Natural killer cell (primary cell): ENCODE measurements at regions not wholly inside any gene's neighbourhood (a gene's known extent, or its start where the extent isn't known, plus 50 kb on each side); places are given as distances from the start of the nearest gene placed in this dataset.

Source experiments
- ATAC-seq, 3 donors: fragments of 150-1000 bp in 2 of 3; fragments of 200-7000 bp in 1 of 3; cut with Tn5 transposase; 1 replicate in 1 of 3; 2 replicates in 2 of 3; pipeline ENCODE4 v1.10.0; 2021; ENCODE audit warnings: mild to moderate bottlenecking in 2 of 3, moderate library complexity in 2 of 3
- DNase-seq, 2 donors: peaks; one replicate each; pipeline versions ENCODE4 v3.0.0 to v3.0.0-alpha.2; 2013 to 2021; ENCODE audit warnings: mixed read lengths in 1 of 2
- H3K27ac ChIP-seq: one replicate; pipeline ENCODE4 v1.5.1; 2013; ENCODE audit warnings: mild to moderate bottlenecking, low read length
- H3K27me3 ChIP-seq: one replicate; pipeline ENCODE4 v1.6.1; 2013; ENCODE audit warnings: low read length; ENCODE audit not compliant: control insufficient read depth, insufficient read depth
- H3K36me3 ChIP-seq: one replicate; pipeline ENCODE4 v1.6.1; 2013; ENCODE audit warnings: low read length; ENCODE audit not compliant: control insufficient read depth, insufficient read depth
- H3K4me1 ChIP-seq: one replicate; pipeline ENCODE4 v1.6.1; 2013; ENCODE audit warnings: low read length; ENCODE audit not compliant: control insufficient read depth, insufficient read depth
- H3K4me3 ChIP-seq: one replicate; pipeline ENCODE4 v1.5.1; 2013; ENCODE audit warnings: low read length
- H3K9me3 ChIP-seq: one replicate; pipeline ENCODE4 v1.6.1; 2013; ENCODE audit warnings: low read length; ENCODE audit not compliant: control insufficient read depth, insufficient read depth
- H3K27ac Mint-ChIP-seq, 2 donors: one replicate each; pipeline ENCODE4 v1.8.0; 2022; ENCODE audit warnings: mild to moderate bottlenecking in 2 of 2, mixed read lengths in 2 of 2, moderate library complexity in 1 of 2
- H3K27me3 Mint-ChIP-seq, 2 donors: one replicate each; pipeline ENCODE4 v1.8.0; 2022; ENCODE audit warnings: low read depth in 2 of 2, mixed read lengths in 2 of 2
- H3K36me3 Mint-ChIP-seq: one replicate; pipeline ENCODE4 v1.8.0; 2022; ENCODE audit warnings: mixed read lengths
- H3K4me1 Mint-ChIP-seq, 2 donors: one replicate each; pipeline ENCODE4 v1.8.0; 2022; ENCODE audit warnings: mixed read lengths in 2 of 2
- H3K4me3 Mint-ChIP-seq: one replicate; pipeline ENCODE4 v1.8.0; 2022; ENCODE audit warnings: mild to moderate bottlenecking, moderate library complexity, mixed read lengths
- H3K9me3 Mint-ChIP-seq, 2 donors: one replicate each; pipeline ENCODE4 v1.8.0; 2022; ENCODE audit warnings: mixed read lengths in 2 of 2
- CTCF ChIP-seq: fragments of 200-600 bp; IDR thresholded peaks from one replicate; pipeline ENCODE4 v1.8.0; 2022; ENCODE audit warnings: antibody characterized with exemption
- WGBS: methylation state at CpG from one replicate; pipeline ENCODE4 v1.1.7; 2013; ENCODE audit warnings: missing lambda C conversion rate; ENCODE audit not compliant: insufficient coverage; 5-methylcytosine and 5-hydroxymethylcytosine counted together
- intact Hi-C: fragments of 100-400 bp; cut with micrococcal nuclease; formaldehyde crosslinking; loops from one replicate; pipeline ENCODE4 v1.14.2; 2022

- Mint-ChIP-seq H3K27ac (no peak overlapping the region), H3K9me3 (peaks cover 0 to 2% of the 10 kb centered on the region in 2 donors), H3K27me3 (peaks cover 12 to 32% of the 10 kb centered on the region in 2 donors), H3K36me3 (no peaks in the 10 kb centered on the region), H3K4me1 (no peaks in the 10 kb centered on the region), H3K4me3 (no peak overlapping the region)
- no peaks in the 10 kb centered on the region for H3K9me3 ChIP-seq
- H3K4me3 ChIP-seq, result no peak overlapping the region
- H3K27me3 ChIP-seq, result no peaks in the 10 kb centered on the region
- ATAC-seq (no peak), DNase-seq (no peak)
- H3K4me1 ChIP-seq, result no peaks in the 10 kb centered on the region
- WGBS, result 90% methylated on average over 2 of the region's 2 CpGs
- intact Hi-C loops, result no loop called here
- TF ChIP-seq CTCF, result no peak
- H3K36me3 ChIP-seq, result no peaks in the 10 kb centered on the region
- no peak overlapping the region for H3K27ac ChIP-seq
These were observed 266.2 kb upstream of the ZFP64 start for GRCh38 chr20:52457826-52458225.

GRCh38 chr20:52454660-52455059 lies 263.1 kb upstream of the ZFP64 start:
- no peaks in the 10 kb centered on the region for H3K36me3 ChIP-seq
- intact Hi-C loops, result no loop called here

GRCh38 chr20:52448513-52449232 lies 257.1 kb upstream of the ZFP64 start:
- no peak overlapping the region for H3K27ac ChIP-seq
- H3K27me3 ChIP-seq, result no peaks in the 10 kb centered on the region
- Mint-ChIP-seq H3K27me3 (no peaks in the 10 kb centered on the region), H3K9me3 (no peaks in the 10 kb centered on the region), H3K36me3 (no peaks in the 10 kb centered on the region), H3K4me3 (no peak overlapping the region), H3K4me1 (no peaks in the 10 kb centered on the region), H3K27ac (no peak overlapping the region)
- intact Hi-C loops, result no loop called here
- no peaks in the 10 kb centered on the region for H3K9me3 ChIP-seq
- H3K36me3 ChIP-seq, result no peaks in the 10 kb centered on the region
- no peak for DNase-seq
- no peak overlapping the region for H3K4me3 ChIP-seq
- WGBS, result 94% methylated on average over 5 of the region's 7 CpGs
- ATAC-seq, result no peak
- no peaks in the 10 kb centered on the region for H3K4me1 ChIP-seq
- no peak for TF ChIP-seq CTCF

More at GRCh38 chr20:52454660-52455059, 263.1 kb upstream of the ZFP64 start:
- ATAC-seq, result no peak
- Mint-ChIP-seq H3K9me3 (no peaks in the 10 kb centered on the region), H3K4me1 (no peaks in the 10 kb centered on the region), H3K36me3 (no peaks in the 10 kb centered on the region), H3K27ac (no peak overlapping the region), H3K4me3 (no peak overlapping the region), H3K27me3 (peaks cover 0 to 15% of the 10 kb centered on the region in 2 donors)
- WGBS, result 96% methylated on average over 2 of the region's 2 CpGs
- no peaks in the 10 kb centered on the region for H3K4me1 ChIP-seq
- TF ChIP-seq CTCF, result no peak
- no peak for DNase-seq
- H3K9me3 ChIP-seq, result no peaks in the 10 kb centered on the region
- no peak overlapping the region for H3K27ac ChIP-seq
- H3K4me3 ChIP-seq, result no peak overlapping the region
- H3K27me3 ChIP-seq, result no peaks in the 10 kb centered on the region

- no peak for DNase-seq
- H3K4me3 Mint-ChIP-seq, result no peak overlapping the region
- 80% methylated on average over 1 of the region's 1 CpG for WGBS
- peaks cover 0 to 14% of the 10 kb centered on the region in 2 donors for H3K27me3 Mint-ChIP-seq
- TF ChIP-seq CTCF, result no peak
- no peaks in the 10 kb centered on the region for H3K36me3 Mint-ChIP-seq
- Histone ChIP-seq H3K27me3 (no peaks in the 10 kb centered on the region), H3K4me1 (no peaks in the 10 kb centered on the region), H3K9me3 (no peaks in the 10 kb centered on the region), H3K36me3 (no peaks in the 10 kb centered on the region), H3K27ac (no peak overlapping the region), H3K4me3 (no peak overlapping the region)
- intact Hi-C loops, result no loop called here
- H3K9me3 Mint-ChIP-seq, result no peaks in the 10 kb centered on the region
- ATAC-seq, result no peak
- no peaks in the 10 kb centered on the region for H3K4me1 Mint-ChIP-seq
- no peak overlapping the region for H3K27ac Mint-ChIP-seq
These were observed 255.6 kb upstream of the ZFP64 start for GRCh38 chr20:52447225-52447551.
